ENCODE measurements at regions not wholly inside any gene's neighbourhood (a gene's known extent, or its start where the extent isn't known, plus 50 kb on each side); places are given as distances from the start of the nearest gene placed in this dataset.

DNA sequence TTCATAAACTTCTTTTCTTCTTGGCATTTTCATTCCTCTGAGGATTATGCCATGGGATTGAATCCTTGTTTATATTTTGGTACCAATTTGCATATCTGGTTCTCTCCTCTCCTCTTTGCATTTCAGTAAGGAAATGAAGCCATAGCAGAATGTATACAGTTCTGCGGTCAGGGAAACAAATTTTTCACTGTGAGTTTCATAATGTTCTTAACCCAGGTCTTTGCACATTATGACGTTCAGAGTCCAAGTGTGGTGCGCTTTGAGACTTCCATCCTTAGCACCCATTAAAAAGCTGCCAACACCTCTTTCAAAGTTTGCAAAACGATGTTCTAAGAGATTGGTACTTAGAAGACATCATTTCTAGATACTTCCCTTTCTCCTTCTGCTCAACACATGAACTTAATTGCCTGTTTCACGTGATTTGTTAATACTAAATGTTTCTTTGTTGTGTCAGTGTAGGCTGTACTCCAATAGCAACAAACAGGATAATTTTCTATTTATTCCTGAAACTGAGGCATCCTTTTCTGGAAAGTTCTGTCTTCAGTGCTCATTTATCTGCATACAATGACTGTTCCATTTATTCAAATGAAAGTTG is 953.1 kb upstream of the NR2F2 start:
- TF ChIP-seq, protein P1, sequence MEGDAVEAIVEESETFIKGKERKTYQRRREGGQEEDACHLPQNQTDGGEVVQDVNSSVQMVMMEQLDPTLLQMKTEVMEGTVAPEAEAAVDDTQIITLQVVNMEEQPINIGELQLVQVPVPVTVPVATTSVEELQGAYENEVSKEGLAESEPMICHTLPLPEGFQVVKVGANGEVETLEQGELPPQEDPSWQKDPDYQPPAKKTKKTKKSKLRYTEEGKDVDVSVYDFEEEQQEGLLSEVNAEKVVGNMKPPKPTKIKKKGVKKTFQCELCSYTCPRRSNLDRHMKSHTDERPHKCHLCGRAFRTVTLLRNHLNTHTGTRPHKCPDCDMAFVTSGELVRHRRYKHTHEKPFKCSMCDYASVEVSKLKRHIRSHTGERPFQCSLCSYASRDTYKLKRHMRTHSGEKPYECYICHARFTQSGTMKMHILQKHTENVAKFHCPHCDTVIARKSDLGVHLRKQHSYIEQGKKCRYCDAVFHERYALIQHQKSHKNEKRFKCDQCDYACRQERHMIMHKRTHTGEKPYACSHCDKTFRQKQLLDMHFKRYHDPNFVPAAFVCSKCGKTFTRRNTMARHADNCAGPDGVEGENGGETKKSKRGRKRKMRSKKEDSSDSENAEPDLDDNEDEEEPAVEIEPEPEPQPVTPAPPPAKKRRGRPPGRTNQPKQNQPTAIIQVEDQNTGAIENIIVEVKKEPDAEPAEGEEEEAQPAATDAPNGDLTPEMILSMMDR (IDR thresholded peaks at IDR 0.05; ENCODE audit: control insufficient read depth, insufficient read depth, low read depth, low read length, missing control alignments) = no peak
- no peak for DNase-seq (ENCODE audit: low read depth)
- H3K4me3 ChIP-seq (ENCODE audit: control insufficient read depth, low read depth, low read length) = no peak overlapping the region

- no peak overlapping the region for H3K4me3 ChIP-seq (ENCODE audit: control insufficient read depth, low read depth, low read length)
- TF ChIP-seq, protein P1 (IDR thresholded peaks at IDR 0.05; ENCODE audit: control insufficient read depth, insufficient read depth, low read depth, low read length, missing control alignments) = no peak
- DNase-seq (ENCODE audit: low read depth) = no peak
These were observed 936.1 kb upstream of the NR2F2 start for GRCh38 chr15:95394186-95395067.

- TF ChIP-seq, protein P1 (IDR thresholded peaks at IDR 0.05; ENCODE audit: control insufficient read depth, insufficient read depth, low read depth, low read length, missing control alignments) = no peak
- DNase-seq (ENCODE audit: low read depth) = no peak
- H3K4me3 ChIP-seq (ENCODE audit: control insufficient read depth, low read depth, low read length) = no peak overlapping the region
These were observed 930.1 kb upstream of the NR2F2 start for GRCh38 chr15:95400428-95400827.

GRCh38 chr15:95401587-95401986 is 928.9 kb upstream of the NR2F2 start:
- H3K4me3 ChIP-seq (ENCODE audit: control insufficient read depth, low read depth, low read length) = no peak overlapping the region
- no peak for DNase-seq (ENCODE audit: low read depth)
- TF ChIP-seq, protein P1 (IDR thresholded peaks at IDR 0.05; ENCODE audit: control insufficient read depth, insufficient read depth, low read depth, low read length, missing control alignments) = no peak

- DNase-seq (ENCODE audit: low read depth) = no peak
- TF ChIP-seq, protein P1 (IDR thresholded peaks at IDR 0.05; ENCODE audit: control insufficient read depth, insufficient read depth, low read depth, low read length, missing control alignments) = no peak
- no peak overlapping the region for H3K4me3 ChIP-seq (ENCODE audit: control insufficient read depth, low read depth, low read length)
These were observed 925.1 kb upstream of the NR2F2 start for GRCh38 chr15:95405447-95405846.

DNA sequence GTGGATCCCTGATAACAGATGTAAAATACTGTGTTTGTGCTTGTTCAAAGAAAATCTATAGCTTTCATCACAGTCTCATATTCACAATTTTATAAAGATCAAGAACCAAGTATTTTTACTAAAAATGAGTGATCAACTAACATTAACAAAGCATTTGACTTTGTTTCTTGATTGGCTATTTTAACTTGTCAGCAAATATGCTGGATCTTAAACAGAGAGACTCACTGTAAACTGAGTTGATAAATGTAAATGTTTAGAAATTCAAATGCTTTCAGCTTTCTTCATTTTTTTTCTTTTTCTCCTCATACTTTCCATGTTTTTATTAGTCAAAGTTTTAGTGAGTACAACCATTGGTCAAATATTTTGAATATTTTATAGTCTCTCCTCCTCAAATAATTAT is 923.0 kb upstream of the NR2F2 start:
- no peak overlapping the region for H3K4me3 ChIP-seq (ENCODE audit: control insufficient read depth, low read depth, low read length)
- TF ChIP-seq, protein P1 (IDR thresholded peaks at IDR 0.05; ENCODE audit: control insufficient read depth, insufficient read depth, low read depth, low read length, missing control alignments) = no peak
- no peak for DNase-seq (ENCODE audit: low read depth)

Data from AG09309 (cell line).